DOHH2 (cell line): ENCODE measurements at regions not wholly inside any gene's neighbourhood (a gene's known extent, or its start where the extent isn't known, plus 50 kb on each side); places are given as distances from the start of the nearest gene placed in this dataset.

Source experiments
- H3F3A ChIP-seq: fragments of 200-600 bp; sonication (generic), shearing (Covaris generic); 2 replicates; pipeline ENCODE4 v1.6.0; 2016; ENCODE audit warnings: antibody characterized with exemption, mild to moderate bottlenecking; ENCODE audit not compliant: control insufficient read depth, insufficient read depth
- H3K27ac ChIP-seq: fragments of 200-600 bp; sonication (generic); 2 replicates; pipeline ENCODE4 v1.5.1; 2014; ENCODE audit warnings: low read depth, mild to moderate bottlenecking, low read length, moderate library complexity
- H3K27me3 ChIP-seq: fragments of 200-600 bp; sonication (generic); 2 replicates; pipeline ENCODE4 v1.6.1; 2014; ENCODE audit warnings: mild to moderate bottlenecking, low read length, mixed read lengths; ENCODE audit not compliant: control insufficient read depth
- H3K36me3 ChIP-seq: fragments of 200-600 bp; sonication (generic); 2 replicates; pipeline ENCODE4 v1.6.1; 2014; ENCODE audit warnings: mild to moderate bottlenecking, low read length, moderate library complexity, mixed read lengths; ENCODE audit not compliant: control insufficient read depth
- H3K4me1 ChIP-seq: fragments of 200-600 bp; sonication (generic); 2 replicates; pipeline ENCODE4 v1.6.1; 2014; ENCODE audit warnings: mild to moderate bottlenecking, low read length, mixed read lengths; ENCODE audit not compliant: control insufficient read depth
- H3K4me2 ChIP-seq: fragments of 200-600 bp; sonication (generic); 2 replicates; pipeline ENCODE4 v1.6.0; 2014; ENCODE audit warnings: mild to moderate bottlenecking, low read length, moderate library complexity
- H3K4me3 ChIP-seq: fragments of 200-600 bp; sonication (generic); 2 replicates; pipeline ENCODE4 v1.5.1; 2014; ENCODE audit warnings: mild to moderate bottlenecking, low read length, mixed read lengths
- H3K79me2 ChIP-seq: fragments of 200-600 bp; sonication (generic); 2 replicates; pipeline ENCODE4 v1.6.1; 2014; ENCODE audit warnings: mild to moderate bottlenecking, low read length, mixed read lengths; ENCODE audit not compliant: control insufficient read depth
- H3K9me2 ChIP-seq: fragments of 200-600 bp; sonication (generic); replicated peaks from 2 replicates; pipeline ENCODE4 v1.6.1; 2014; ENCODE audit warnings: mild to moderate bottlenecking, low read length, mixed read lengths; ENCODE audit not compliant: control insufficient read depth
- H3K9me3 ChIP-seq: fragments of 200-600 bp; sonication (generic); 2 replicates; pipeline ENCODE4 v1.6.1; 2014; ENCODE audit warnings: antibody characterized with exemption, low read length, mixed read lengths; ENCODE audit not compliant: control insufficient read depth, insufficient read depth
- H4K20me1 ChIP-seq: fragments of 200-600 bp; sonication (generic); 2 replicates; pipeline ENCODE4 v1.6.0; 2014; ENCODE audit warnings: low read depth, mild to moderate bottlenecking, antibody characterized with exemption, low read length, moderate library complexity; ENCODE audit not compliant: control insufficient read depth, insufficient read depth
- EZH2phosphoT487 ChIP-seq: fragments of 200-600 bp; sonication (generic); IDR thresholded peaks from 2 replicates; pipeline ENCODE4 v1.6.1; 2017; ENCODE audit warnings: borderline replicate concordance, mild to moderate bottlenecking, antibody characterized with exemption, low read length, moderate library complexity, mixed read lengths
- TF ChIP-seq, protein P1 (sequence below): fragments of 200-600 bp; sonication (generic); IDR thresholded peaks from one replicate; pipeline ENCODE4 v1.5.1; 2014; ENCODE audit warnings: antibody characterized with exemption, mild to moderate bottlenecking, low read depth, low read length; ENCODE audit not compliant: poor library complexity, severe bottlenecking

DNA sequence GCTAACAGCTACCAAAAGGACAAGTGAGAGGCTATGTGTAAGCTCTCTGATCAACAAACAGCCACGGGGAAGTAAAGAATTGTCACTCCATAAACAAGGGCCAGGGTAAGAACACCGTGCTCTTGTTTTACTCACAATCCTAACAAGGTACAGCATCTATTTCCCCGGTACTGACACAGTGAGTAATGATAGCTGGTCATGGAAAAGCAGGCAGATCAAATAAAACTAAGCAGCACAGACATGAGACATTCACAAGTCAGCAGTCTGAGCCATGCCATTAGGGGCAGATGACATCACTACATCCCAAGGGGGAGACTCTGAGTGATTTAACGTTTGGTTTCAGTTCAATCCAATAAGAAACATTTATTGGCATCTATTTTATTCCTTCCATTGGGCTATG lies 54.4 kb downstream of the ARL6IP4 start:
- Histone ChIP-seq H3K9me2 (no peaks in the 10 kb centered on the region), H3F3A (no peaks in the 10 kb centered on the region), H3K4me1 (no peaks in the 10 kb centered on the region), H3K9me3 (no peaks in the 10 kb centered on the region), H3K4me2 (no peak overlapping the region), H4K20me1 (no peaks in the 10 kb centered on the region), H3K27ac (no peak overlapping the region), H3K36me3 (no peaks in the 10 kb centered on the region), H3K79me2 (no peaks in the 10 kb centered on the region), H3K4me3 (no peak overlapping the region), H3K27me3 (peaks cover 24% of the 10 kb centered on the region; the same call in 1 of the 2 replicates)
- no peak for TF ChIP-seq EZH2phosphoT487
- TF ChIP-seq, protein P1, sequence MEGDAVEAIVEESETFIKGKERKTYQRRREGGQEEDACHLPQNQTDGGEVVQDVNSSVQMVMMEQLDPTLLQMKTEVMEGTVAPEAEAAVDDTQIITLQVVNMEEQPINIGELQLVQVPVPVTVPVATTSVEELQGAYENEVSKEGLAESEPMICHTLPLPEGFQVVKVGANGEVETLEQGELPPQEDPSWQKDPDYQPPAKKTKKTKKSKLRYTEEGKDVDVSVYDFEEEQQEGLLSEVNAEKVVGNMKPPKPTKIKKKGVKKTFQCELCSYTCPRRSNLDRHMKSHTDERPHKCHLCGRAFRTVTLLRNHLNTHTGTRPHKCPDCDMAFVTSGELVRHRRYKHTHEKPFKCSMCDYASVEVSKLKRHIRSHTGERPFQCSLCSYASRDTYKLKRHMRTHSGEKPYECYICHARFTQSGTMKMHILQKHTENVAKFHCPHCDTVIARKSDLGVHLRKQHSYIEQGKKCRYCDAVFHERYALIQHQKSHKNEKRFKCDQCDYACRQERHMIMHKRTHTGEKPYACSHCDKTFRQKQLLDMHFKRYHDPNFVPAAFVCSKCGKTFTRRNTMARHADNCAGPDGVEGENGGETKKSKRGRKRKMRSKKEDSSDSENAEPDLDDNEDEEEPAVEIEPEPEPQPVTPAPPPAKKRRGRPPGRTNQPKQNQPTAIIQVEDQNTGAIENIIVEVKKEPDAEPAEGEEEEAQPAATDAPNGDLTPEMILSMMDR, result no peak

DNA sequence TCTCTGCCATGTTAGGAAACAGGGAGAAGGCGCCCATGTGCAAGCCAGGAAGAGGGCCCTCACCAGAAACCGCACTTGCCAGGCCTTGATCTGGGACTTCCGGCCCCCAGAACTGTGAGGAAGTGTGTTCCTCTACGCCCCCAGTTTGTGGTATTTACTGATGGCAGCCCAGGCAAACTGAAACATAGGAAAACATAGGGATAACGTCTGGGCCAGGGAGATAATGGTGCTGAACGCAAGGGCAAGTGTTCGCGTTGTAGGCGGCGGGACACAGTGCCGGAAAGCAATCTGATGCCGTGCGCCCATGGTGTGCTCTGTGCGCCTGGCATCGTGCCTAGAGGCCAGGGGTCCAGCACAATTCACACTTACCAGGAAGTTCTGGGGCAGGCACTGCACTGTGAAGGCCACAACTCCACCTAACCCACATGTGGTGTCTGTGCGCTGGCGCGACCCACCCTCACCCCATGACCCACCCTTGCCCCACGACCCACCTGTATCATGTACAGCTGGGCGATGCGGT lies 53.6 kb downstream of the ARL6IP4 start:
- H3K79me2 ChIP-seq, result no peaks in the 10 kb centered on the region
- no peaks in the 10 kb centered on the region for H3K4me1 ChIP-seq
- no peaks in the 10 kb centered on the region for H4K20me1 ChIP-seq
- no peaks in the 10 kb centered on the region for H3K9me3 ChIP-seq
- no peaks in the 10 kb centered on the region for H3K36me3 ChIP-seq
- no peaks in the 10 kb centered on the region for H3K9me2 ChIP-seq
- H3K27me3 ChIP-seq, result peaks cover 24% of the 10 kb centered on the region; the same call in 1 of the 2 replicates
- H3K4me3 ChIP-seq, result no peak overlapping the region
- no peak overlapping the region for H3K4me2 ChIP-seq
- TF ChIP-seq, protein P1, result no peak
- TF ChIP-seq EZH2phosphoT487, result no peak
- no peaks in the 10 kb centered on the region for H3F3A ChIP-seq
- H3K27ac ChIP-seq, result no peak overlapping the region

DNA sequence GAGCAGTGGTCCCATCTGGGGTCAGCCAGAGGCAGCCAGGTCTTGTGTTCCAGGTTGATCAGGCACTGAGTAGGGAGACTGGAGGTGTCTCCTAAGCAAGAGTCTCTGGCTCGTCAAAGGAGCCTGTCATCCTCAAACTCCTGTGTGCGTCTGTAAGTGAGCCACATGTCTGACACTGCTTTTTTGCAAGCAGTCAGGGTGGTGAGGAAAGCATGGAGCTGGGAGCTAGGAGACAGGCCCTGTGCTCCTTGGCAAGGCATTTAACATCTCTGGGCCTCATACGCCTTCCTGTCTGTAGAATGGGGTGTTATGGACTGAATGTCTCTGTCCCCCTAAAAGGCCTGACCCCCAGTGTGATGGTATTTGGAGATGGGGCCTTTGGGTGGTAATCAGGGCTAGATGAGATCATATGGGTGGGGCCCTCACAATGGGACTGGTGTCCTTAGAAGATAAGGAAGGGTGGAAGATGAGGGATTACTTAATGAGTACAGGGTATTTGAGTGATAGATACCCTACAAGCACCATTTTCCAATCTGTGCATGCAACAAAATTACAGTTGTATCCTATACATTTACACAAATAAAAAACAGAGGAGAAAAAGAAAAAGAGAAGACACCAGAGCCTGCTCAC lies 53.0 kb downstream of the ARL6IP4 start:
- TF ChIP-seq, protein P1, result no peak
- TF ChIP-seq EZH2phosphoT487, result no peak
- Histone ChIP-seq H3K79me2 (no peaks in the 10 kb centered on the region), H3K27me3 (peaks cover 24% of the 10 kb centered on the region; the same call in 1 of the 2 replicates), H3K27ac (no peak overlapping the region), H3F3A (no peaks in the 10 kb centered on the region), H3K36me3 (no peaks in the 10 kb centered on the region), H3K4me1 (no peaks in the 10 kb centered on the region), H3K9me3 (no peaks in the 10 kb centered on the region), H3K4me2 (no peak overlapping the region), H3K9me2 (no peaks in the 10 kb centered on the region), H3K4me3 (no peak overlapping the region), H4K20me1 (no peaks in the 10 kb centered on the region)
